Uterus (tissue), 3 donors: ENCODE measurements at regions not wholly inside any gene's neighbourhood (a gene's known extent, or its start where the extent isn't known, plus 50 kb on each side); places are given as distances from the start of the nearest gene placed in this dataset.

Experiments used
- DNase-seq, 2 donors: peaks; one replicate each; pipeline ENCODE4 v3.0.0-alpha.2; 2019 to 2020
- H3K27ac ChIP-seq, 2 donors: fragments of 200-600 bp; sonication (generic); 1 replicate in 1 of 2; 2 replicates in 1 of 2; pipeline ENCODE4 v1.5.1; 2016 to 2018
- H3K27me3 ChIP-seq, 2 donors: fragments of 200-600 bp; sonication (generic); one replicate each; pipeline ENCODE4 v1.5.1; 2018 to 2019; ENCODE audit warnings: control low read depth in 1 of 2
- H3K36me3 ChIP-seq, 2 donors: fragments of 200-600 bp; sonication (generic); one replicate each; pipeline ENCODE4 v1.5.1; 2019; ENCODE audit warnings: control low read depth in 1 of 2
- H3K4me1 ChIP-seq, 2 donors: fragments of 200-600 bp; sonication (generic); one replicate each; pipeline ENCODE4 v1.5.1; 2018 to 2019; ENCODE audit warnings: control low read depth in 1 of 2
- H3K4me3 ChIP-seq, 2 donors: fragments of 200-600 bp; sonication (generic); 1 replicate in 1 of 2; 2 replicates in 1 of 2; pipeline ENCODE4 v1.5.1; 2018 to 2019; ENCODE audit warnings: mild to moderate bottlenecking in 1 of 2
- H3K9me3 ChIP-seq, 2 donors: fragments of 200-600 bp; sonication (generic); one replicate each; pipeline ENCODE4 v1.5.1; 2019; ENCODE audit warnings: control low read depth in 1 of 2
- CTCF ChIP-seq, 4 experiments: fragments of 200-600 bp in 2 of 4; fragments of 450-650 bp in 2 of 4; sonication (generic) in 2 of 4; IDR thresholded peaks; one replicate each; pipeline ENCODE4 v1.5.1; 2016 to 2019; ENCODE audit warnings: antibody characterized with exemption in 4 of 4, mild to moderate bottlenecking in 2 of 4, moderate library complexity in 1 of 4
- POLR2A ChIP-seq, 2 donors: fragments of 450-650 bp; IDR thresholded peaks; one replicate each; pipeline ENCODE4 v1.6.1; 2016; ENCODE audit warnings: antibody characterized with exemption in 2 of 2, mild to moderate bottlenecking in 1 of 2, moderate library complexity in 1 of 2
- intact Hi-C: fragments of 100-400 bp; cut with DNase I; formaldehyde crosslinking; loops from one replicate; pipeline ENCODE4 v1.15.1; 2023; ENCODE audit warnings: low total_unique reads
- donor health status: DM: yes; HTN: yes; CAD: no.

GRCh38 chr6:4624726-4625125, 151.5 kb upstream of the CDYL start:
- no peak for DNase-seq
- Histone ChIP-seq H3K4me1 (no peaks in the 10 kb centered on the region), H3K27ac (no peak overlapping the region), H3K4me3 (no peak overlapping the region), H3K36me3 (no peaks in the 10 kb centered on the region), H3K27me3 (no peaks in the 10 kb centered on the region), H3K9me3 (no peaks in the 10 kb centered on the region)
- TF ChIP-seq CTCF (IDR thresholded peaks at IDR 0.05) (no peak), POLR2A (IDR thresholded peaks at IDR 0.05) (no peak)
- intact Hi-C loops: no loop called here

DNA sequence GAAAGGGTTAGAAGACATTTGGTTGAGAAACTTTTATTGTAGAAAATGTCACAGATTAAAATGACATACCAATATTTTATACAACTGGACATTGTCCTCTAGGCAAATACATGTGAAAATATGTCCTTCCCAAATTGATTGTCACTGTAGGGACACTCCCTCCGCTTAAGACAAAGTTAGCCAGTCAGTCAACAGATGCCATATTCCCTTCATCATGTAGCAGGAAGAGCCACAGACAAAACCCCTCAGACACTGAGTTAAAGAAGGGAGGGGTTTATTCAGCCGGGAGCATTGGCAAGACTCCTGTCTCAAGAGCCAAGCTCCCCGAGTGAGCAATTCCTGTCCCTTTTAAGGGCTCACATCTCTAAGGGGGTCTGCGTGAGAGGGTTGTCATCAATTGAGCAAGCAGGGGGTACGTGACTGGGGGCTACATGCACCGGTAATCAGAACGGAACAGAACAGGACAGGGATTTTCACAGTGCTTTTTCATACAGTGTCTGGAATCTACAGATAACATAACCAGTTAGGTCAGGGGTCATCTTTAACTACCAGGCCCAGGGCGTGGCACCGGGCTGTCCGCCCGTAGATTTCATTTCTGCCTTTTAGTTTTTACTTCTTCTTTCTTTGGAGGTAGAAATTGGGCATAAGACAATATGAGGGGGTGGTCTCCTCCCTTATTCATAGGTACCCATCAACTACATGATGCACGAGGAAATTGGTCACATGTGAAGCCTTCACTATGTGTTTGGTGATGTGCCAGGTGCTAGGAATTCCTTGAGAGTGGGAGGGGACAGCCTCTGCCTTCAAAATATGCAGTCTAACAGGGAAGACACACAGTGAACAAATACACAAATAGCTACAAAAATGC, 155.7 kb upstream of the CDYL start:
- Histone ChIP-seq H3K4me3 (no peak overlapping the region), H3K36me3 (no peaks in the 10 kb centered on the region), H3K27ac (peak overlapping the region in 1 of 2 donors; percentile 50), H3K9me3 (no peaks in the 10 kb centered on the region), H3K4me1 (no peaks in the 10 kb centered on the region), H3K27me3 (no peaks in the 10 kb centered on the region)
- TF ChIP-seq CTCF (IDR thresholded peaks at IDR 0.05) (no peak), POLR2A (IDR thresholded peaks at IDR 0.05) (no peak)
- no peak for DNase-seq
- intact Hi-C loops: no loop called here

DNA sequence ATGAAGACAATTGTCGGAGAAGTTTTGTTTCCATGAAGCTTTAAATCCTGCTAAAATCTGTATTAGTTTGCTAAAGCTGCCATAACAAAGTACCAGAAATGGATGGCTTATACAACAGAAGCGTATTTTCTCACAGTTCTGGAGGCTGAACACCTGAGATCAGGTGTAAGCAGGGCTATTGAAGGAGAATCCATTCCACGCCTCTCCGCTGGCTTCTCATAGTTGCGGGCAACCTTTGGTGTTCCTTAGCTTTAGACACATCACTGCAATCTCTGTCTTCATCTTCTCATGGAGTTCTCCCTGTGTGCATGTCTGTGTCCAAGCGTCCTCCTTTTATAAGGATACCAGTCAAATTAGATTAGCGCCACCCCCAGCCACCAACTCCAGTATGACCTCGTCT, 159.9 kb upstream of the CDYL start:
- Histone ChIP-seq H3K4me3 (no peak overlapping the region), H3K27me3 (no peaks in the 10 kb centered on the region), H3K27ac (no peak overlapping the region), H3K36me3 (no peaks in the 10 kb centered on the region), H3K9me3 (no peaks in the 10 kb centered on the region), H3K4me1 (peaks cover 0 to 8% of the 10 kb centered on the region in 2 donors)
- intact Hi-C loops: no loop called here
- TF ChIP-seq POLR2A (IDR thresholded peaks at IDR 0.05) (no peak), CTCF (IDR thresholded peaks at IDR 0.05) (no peak)
- no peak for DNase-seq

- Histone ChIP-seq H3K4me1 (peaks cover 0 to 11% of the 10 kb centered on the region in 2 donors), H3K9me3 (no peaks in the 10 kb centered on the region), H3K27ac (peak overlapping the region in 1 of 2 donors; percentile 34), H3K4me3 (no peak overlapping the region), H3K27me3 (no peaks in the 10 kb centered on the region), H3K36me3 (no peaks in the 10 kb centered on the region)
- intact Hi-C loops: no loop called here
- peak in 1 of 2 donors; percentile 39 for DNase-seq
- TF ChIP-seq POLR2A (IDR thresholded peaks at IDR 0.05): no peak
- TF ChIP-seq CTCF (IDR thresholded peaks at IDR 0.05): no peak
These were observed 160.3 kb upstream of the CDYL start for GRCh38 chr6:4615891-4616290.

- H3K9me3 ChIP-seq: no peaks in the 10 kb centered on the region
- no peak overlapping the region for H3K27ac ChIP-seq
- H3K4me3 ChIP-seq: no peak overlapping the region
- no peak for DNase-seq
- H3K4me1 ChIP-seq: peaks cover 0 to 15% of the 10 kb centered on the region in 2 donors
- H3K36me3 ChIP-seq: no peaks in the 10 kb centered on the region
- intact Hi-C loops: no loop called here
- TF ChIP-seq POLR2A (IDR thresholded peaks at IDR 0.05): no peak
- no peak for TF ChIP-seq CTCF (IDR thresholded peaks at IDR 0.05)
- no peaks in the 10 kb centered on the region for H3K27me3 ChIP-seq
These were observed 161.0 kb upstream of the CDYL start for GRCh38 chr6:4615231-4615630.
